ENCODE measurements at regions not wholly inside any gene's neighbourhood (a gene's known extent, or its start where the extent isn't known, plus 50 kb on each side); places are given as distances from the start of the nearest gene placed in this dataset.

DNA sequence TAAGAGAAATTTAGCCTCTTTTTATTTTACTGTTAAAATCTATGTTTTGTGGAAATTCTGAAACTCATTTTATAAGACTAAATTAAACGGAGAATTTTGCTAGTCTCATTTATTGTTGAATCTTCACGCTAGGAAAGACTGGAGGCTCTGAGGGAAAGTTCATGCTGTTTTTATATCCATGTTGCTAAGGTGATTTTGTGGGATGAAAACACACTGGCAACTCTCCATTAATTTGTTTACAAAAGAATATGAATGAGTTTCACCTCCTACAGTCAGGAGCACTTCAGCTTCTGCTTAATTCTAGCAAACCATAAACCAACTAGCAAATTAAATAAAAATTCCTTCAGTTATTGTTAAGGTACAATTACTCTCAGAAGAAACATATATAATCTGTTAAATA lies 195.4 kb downstream of the RAP2B start:
- ChIA-PET RAD21 (ENCODE audit: unreplicated experiment) (no interaction called here), POLR2A (no interaction called here), SMC1A (ENCODE audit: uncharacterized antibody, unreplicated experiment) (no interaction called here), CTCF (no interaction called here)
- Histone ChIP-seq H3K4me1 (ENCODE audit: control insufficient read depth, insufficient read depth, low read length) (no peaks in the 10 kb centered on the region), H3K9ac (ENCODE audit: control insufficient read depth, insufficient read depth, low read length) (no peak overlapping the region), H3K4me3 (no peak overlapping the region), H3K36me3 (ENCODE audit: control insufficient read depth in 2 of 2, insufficient read depth in 2 of 2, low read length in 1 of 2) (no peaks in the 10 kb centered on the region), H3K9me3 (replicated peaks; ENCODE audit: control insufficient read depth, insufficient read depth, low read length) (no peaks in the 10 kb centered on the region), H4K20me1 (ENCODE audit: control insufficient read depth, insufficient read depth) (no peaks in the 10 kb centered on the region), H3K4me2 (ENCODE audit: control insufficient read depth, insufficient read depth) (no peak overlapping the region), H2AFZ (ENCODE audit: control insufficient read depth, low read depth, low read length) (no peak overlapping the region), H3K27ac (ENCODE audit: control insufficient read depth, insufficient read depth) (no peak overlapping the region), H3K27me3 (replicated peaks in 1 of 2; ENCODE audit: control insufficient read depth in 2 of 2, insufficient read depth in 2 of 2, low read length in 1 of 2) (no peaks in the 10 kb centered on the region), H3K79me2 (ENCODE audit: control insufficient read depth, insufficient read depth, low read length) (no peaks in the 10 kb centered on the region)
- FAIRE-seq (no peak), ATAC-seq (no peak), DNase-seq (ENCODE audit: low read depth, low spot score) (no peak)
- TF ChIP-seq RELA (IDR thresholded peaks at IDR 0.05; ENCODE audit: borderline replicate concordance, partially characterized antibody) (no peak), NFIC (IDR thresholded peaks at IDR 0.05; ENCODE audit: low read depth, low read length) (no peak), HDAC6 (IDR thresholded peaks at IDR 0.05; ENCODE audit: unreplicated experiment) (no peak), LARP7 (IDR thresholded peaks at IDR 0.05) (no peak), RAD21 (IDR thresholded peaks at IDR 0.05; ENCODE audit: insufficient read depth, low read depth, low read length) (no peak), BACH1 (IDR thresholded peaks at IDR 0.05; ENCODE audit: borderline replicate concordance) (no peak), TCF12 (IDR thresholded peaks at IDR 0.05; ENCODE audit: low read depth, low read length) (no peak)
- TF ChIP-seq, protein P1, sequence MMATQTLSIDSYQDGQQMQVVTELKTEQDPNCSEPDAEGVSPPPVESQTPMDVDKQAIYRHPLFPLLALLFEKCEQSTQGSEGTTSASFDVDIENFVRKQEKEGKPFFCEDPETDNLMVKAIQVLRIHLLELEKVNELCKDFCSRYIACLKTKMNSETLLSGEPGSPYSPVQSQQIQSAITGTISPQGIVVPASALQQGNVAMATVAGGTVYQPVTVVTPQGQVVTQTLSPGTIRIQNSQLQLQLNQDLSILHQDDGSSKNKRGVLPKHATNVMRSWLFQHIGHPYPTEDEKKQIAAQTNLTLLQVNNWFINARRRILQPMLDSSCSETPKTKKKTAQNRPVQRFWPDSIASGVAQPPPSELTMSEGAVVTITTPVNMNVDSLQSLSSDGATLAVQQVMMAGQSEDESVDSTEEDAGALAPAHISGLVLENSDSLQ (IDR thresholded peaks at IDR 0.05), result no peak
- TF ChIP-seq, protein P2, sequence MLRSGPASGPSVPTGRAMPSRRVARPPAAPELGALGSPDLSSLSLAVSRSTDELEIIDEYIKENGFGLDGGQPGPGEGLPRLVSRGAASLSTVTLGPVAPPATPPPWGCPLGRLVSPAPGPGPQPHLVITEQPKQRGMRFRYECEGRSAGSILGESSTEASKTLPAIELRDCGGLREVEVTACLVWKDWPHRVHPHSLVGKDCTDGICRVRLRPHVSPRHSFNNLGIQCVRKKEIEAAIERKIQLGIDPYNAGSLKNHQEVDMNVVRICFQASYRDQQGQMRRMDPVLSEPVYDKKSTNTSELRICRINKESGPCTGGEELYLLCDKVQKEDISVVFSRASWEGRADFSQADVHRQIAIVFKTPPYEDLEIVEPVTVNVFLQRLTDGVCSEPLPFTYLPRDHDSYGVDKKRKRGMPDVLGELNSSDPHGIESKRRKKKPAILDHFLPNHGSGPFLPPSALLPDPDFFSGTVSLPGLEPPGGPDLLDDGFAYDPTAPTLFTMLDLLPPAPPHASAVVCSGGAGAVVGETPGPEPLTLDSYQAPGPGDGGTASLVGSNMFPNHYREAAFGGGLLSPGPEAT (IDR thresholded peaks at IDR 0.05; ENCODE audit: low read depth), result no peak
- in situ Hi-C loops (cut with MboI), result no loop called here
- no TSS peak for BruUV-seq (replicated peaks)
- WGBS (ENCODE audit: insufficient coverage, insufficient replicate concordance, low lambda C conversion rate, missing lambda C conversion rate), result 65% methylated on average over 2 of the region's 2 CpGs
- intact Hi-C loops (cut with micrococcal nuclease; ENCODE audit: unreplicated experiment), result no loop called here

Measured in GM12878 (cell line).